ENCODE measurements at regions not wholly inside any gene's neighbourhood (a gene's known extent, or its start where the extent isn't known, plus 50 kb on each side); places are given as distances from the start of the nearest gene placed in this dataset.

GRCh38 chr14:26941521-26941920 is 343.7 kb upstream of the NOVA1 start:
- DNase-seq, result no peak
- H3K4me3 ChIP-seq (ENCODE audit: low read depth, low read length), result no peak overlapping the region
- no peaks in the 10 kb centered on the region for H3K36me3 ChIP-seq
- no peaks in the 10 kb centered on the region for H3K4me1 ChIP-seq
- no peaks in the 10 kb centered on the region for H3K27me3 ChIP-seq
- TF ChIP-seq CTCF (IDR thresholded peaks at IDR 0.05; ENCODE audit: low read depth, low read length), result no peak
- no peaks in the 10 kb centered on the region for H3K9me3 ChIP-seq

GRCh38 chr14:26947265-26947664 is 349.4 kb upstream of the NOVA1 start:
- no peak for TF ChIP-seq CTCF (IDR thresholded peaks at IDR 0.05; ENCODE audit: low read depth, low read length)
- Histone ChIP-seq H3K9me3 (no peaks in the 10 kb centered on the region; the same call in 1 of the 2 replicates), H3K27me3 (no peaks in the 10 kb centered on the region), H3K4me1 (no peaks in the 10 kb centered on the region), H3K4me3 (ENCODE audit: low read depth, low read length) (no peak overlapping the region), H3K36me3 (no peaks in the 10 kb centered on the region)
- DNase-seq, result no peak

GRCh38 chr14:26959437-26959836 is 361.6 kb upstream of the NOVA1 start:
- Histone ChIP-seq H3K36me3 (no peaks in the 10 kb centered on the region), H3K4me1 (no peaks in the 10 kb centered on the region), H3K9me3 (no peaks in the 10 kb centered on the region), H3K27me3 (no peaks in the 10 kb centered on the region), H3K4me3 (ENCODE audit: low read depth, low read length) (no peak overlapping the region)
- no peak for DNase-seq
- no peak for TF ChIP-seq CTCF (IDR thresholded peaks at IDR 0.05; ENCODE audit: low read depth, low read length)

- no peaks in the 10 kb centered on the region for H3K36me3 ChIP-seq
- no peaks in the 10 kb centered on the region for H3K4me1 ChIP-seq
- no peaks in the 10 kb centered on the region for H3K27me3 ChIP-seq
- no peak for TF ChIP-seq CTCF (IDR thresholded peaks at IDR 0.05; ENCODE audit: low read depth, low read length)
- H3K9me3 ChIP-seq, result no peaks in the 10 kb centered on the region
- no peak overlapping the region for H3K4me3 ChIP-seq (ENCODE audit: low read depth, low read length)
- no peak for DNase-seq
Measured at GRCh38 chr14:26959972-26960660, 362.3 kb upstream of the NOVA1 start.

GRCh38 chr14:26963711-26964110 is 365.9 kb upstream of the NOVA1 start:
- Histone ChIP-seq H3K36me3 (no peaks in the 10 kb centered on the region), H3K4me1 (no peaks in the 10 kb centered on the region), H3K4me3 (ENCODE audit: low read depth, low read length) (no peak overlapping the region), H3K27me3 (no peaks in the 10 kb centered on the region), H3K9me3 (no peaks in the 10 kb centered on the region)
- no peak for DNase-seq
- no peak for TF ChIP-seq CTCF (IDR thresholded peaks at IDR 0.05; ENCODE audit: low read depth, low read length)

GRCh38 chr14:26965490-26965889 is 367.7 kb upstream of the NOVA1 start:
- TF ChIP-seq CTCF (IDR thresholded peaks at IDR 0.05; ENCODE audit: low read depth, low read length), result no peak
- H3K36me3 ChIP-seq, result no peaks in the 10 kb centered on the region
- H3K27me3 ChIP-seq, result no peaks in the 10 kb centered on the region
- H3K4me3 ChIP-seq (ENCODE audit: low read depth, low read length), result no peak overlapping the region
- no peaks in the 10 kb centered on the region for H3K4me1 ChIP-seq
- DNase-seq, result no peak
- no peaks in the 10 kb centered on the region for H3K9me3 ChIP-seq
